Ishikawa (cell line): ENCODE measurements at regions not wholly inside any gene's neighbourhood (a gene's known extent, or its start where the extent isn't known, plus 50 kb on each side); places are given as distances from the start of the nearest gene placed in this dataset.
A peak's percentile ranks its signal among the peaks of the same experiment; 100 is the strongest.

Experiments
- CEBPB ChIP-seq: IDR thresholded peaks from 2 replicates; pipeline ENCODE4 v1.6.1; 2012
- CREB1 ChIP-seq: IDR thresholded peaks from 2 replicates; pipeline ENCODE4 v1.6.1; 2012; ENCODE audit warnings: low read depth
- EGR1 ChIP-seq: IDR thresholded peaks from 2 replicates; pipeline ENCODE4 v1.6.1; 2012
- EP300 ChIP-seq: IDR thresholded peaks from 2 replicates; pipeline ENCODE4 v1.6.1; 2012; ENCODE audit warnings: borderline replicate concordance
- FOXM1 ChIP-seq: IDR thresholded peaks from 2 replicates; pipeline ENCODE4 v1.6.1; 2012; ENCODE audit warnings: low read depth, borderline replicate concordance
- MAX ChIP-seq: IDR thresholded peaks from 2 replicates; pipeline ENCODE4 v1.6.1; 2012
- NFIC ChIP-seq: IDR thresholded peaks from 2 replicates; pipeline ENCODE4 v1.6.1; 2012
- RAD21 ChIP-seq: IDR thresholded peaks from 2 replicates; pipeline ENCODE4 v1.6.1; 2012; ENCODE audit warnings: low read depth
- TAF1 ChIP-seq: IDR thresholded peaks from 2 replicates; pipeline ENCODE4 v1.6.1; 2012; ENCODE audit warnings: low read depth, mild to moderate bottlenecking
- TCF12 ChIP-seq: IDR thresholded peaks from 2 replicates; pipeline ENCODE4 v1.6.1; 2012; ENCODE audit warnings: low read depth
- TEAD4 ChIP-seq: IDR thresholded peaks from 2 replicates; pipeline ENCODE4 v1.6.1; 2012
- USF1 ChIP-seq: IDR thresholded peaks from 2 replicates; pipeline ENCODE4 v1.6.1; 2012
- YY1 ChIP-seq: IDR thresholded peaks from 2 replicates; pipeline ENCODE4 v1.6.1; 2012; ENCODE audit warnings: low read depth
- ZBTB7A ChIP-seq: IDR thresholded peaks from 2 replicates; pipeline ENCODE4 v1.6.1; 2012; ENCODE audit warnings: low read depth
- TF ChIP-seq, protein P1 (sequence below): IDR thresholded peaks from 2 replicates; pipeline ENCODE4 v1.6.1; 2012; ENCODE audit warnings: low read depth, mild to moderate bottlenecking

DNA sequence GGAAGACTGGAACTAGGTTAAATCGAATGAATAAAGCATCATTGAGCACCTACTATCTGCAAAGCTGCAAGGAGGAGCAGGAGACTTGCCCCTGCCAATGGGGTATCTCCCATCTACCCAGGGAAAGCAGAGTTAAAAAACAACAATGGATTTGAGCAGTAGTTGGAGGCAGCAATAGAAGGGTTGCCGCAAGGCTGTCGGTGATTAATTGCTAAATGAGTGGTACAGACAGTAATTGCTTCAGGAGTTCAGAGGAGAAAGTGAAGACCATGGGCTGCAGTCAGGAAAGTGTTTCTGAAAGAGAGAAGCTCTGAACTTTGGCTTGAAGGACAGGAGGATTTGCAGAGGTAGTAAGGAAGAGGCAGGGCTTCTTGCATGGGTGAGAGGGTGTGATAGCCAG lies 152.9 kb downstream of the ACTL8 start:
- no peak for TF ChIP-seq MAX

DNA sequence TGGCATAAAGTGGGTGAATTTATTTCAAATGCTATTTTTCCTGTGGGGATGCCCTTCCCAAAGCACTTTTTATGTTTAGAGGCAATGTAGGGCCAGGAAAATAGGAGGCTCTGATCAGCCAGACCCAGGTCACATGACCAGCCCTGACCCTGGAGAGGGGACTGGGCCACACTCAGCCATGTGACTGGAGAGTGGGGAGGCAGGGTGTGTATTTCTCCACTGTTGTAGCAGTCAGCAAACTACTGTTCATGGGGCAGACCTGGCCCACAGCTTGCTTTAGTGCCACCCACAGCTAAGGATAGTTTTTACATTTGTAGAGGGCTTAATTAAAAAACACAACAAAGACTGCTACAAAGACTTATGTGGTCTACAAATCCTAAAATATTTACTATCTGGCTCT lies 153.8 kb downstream of the ACTL8 start:
- TF ChIP-seq TCF12 (no peak), USF1 (no peak), YY1 (no peak), ZBTB7A (no peak), NFIC (no peak), TAF1 (no peak), EP300 (no peak), FOXM1 (no peak)
- TF ChIP-seq, protein P1, sequence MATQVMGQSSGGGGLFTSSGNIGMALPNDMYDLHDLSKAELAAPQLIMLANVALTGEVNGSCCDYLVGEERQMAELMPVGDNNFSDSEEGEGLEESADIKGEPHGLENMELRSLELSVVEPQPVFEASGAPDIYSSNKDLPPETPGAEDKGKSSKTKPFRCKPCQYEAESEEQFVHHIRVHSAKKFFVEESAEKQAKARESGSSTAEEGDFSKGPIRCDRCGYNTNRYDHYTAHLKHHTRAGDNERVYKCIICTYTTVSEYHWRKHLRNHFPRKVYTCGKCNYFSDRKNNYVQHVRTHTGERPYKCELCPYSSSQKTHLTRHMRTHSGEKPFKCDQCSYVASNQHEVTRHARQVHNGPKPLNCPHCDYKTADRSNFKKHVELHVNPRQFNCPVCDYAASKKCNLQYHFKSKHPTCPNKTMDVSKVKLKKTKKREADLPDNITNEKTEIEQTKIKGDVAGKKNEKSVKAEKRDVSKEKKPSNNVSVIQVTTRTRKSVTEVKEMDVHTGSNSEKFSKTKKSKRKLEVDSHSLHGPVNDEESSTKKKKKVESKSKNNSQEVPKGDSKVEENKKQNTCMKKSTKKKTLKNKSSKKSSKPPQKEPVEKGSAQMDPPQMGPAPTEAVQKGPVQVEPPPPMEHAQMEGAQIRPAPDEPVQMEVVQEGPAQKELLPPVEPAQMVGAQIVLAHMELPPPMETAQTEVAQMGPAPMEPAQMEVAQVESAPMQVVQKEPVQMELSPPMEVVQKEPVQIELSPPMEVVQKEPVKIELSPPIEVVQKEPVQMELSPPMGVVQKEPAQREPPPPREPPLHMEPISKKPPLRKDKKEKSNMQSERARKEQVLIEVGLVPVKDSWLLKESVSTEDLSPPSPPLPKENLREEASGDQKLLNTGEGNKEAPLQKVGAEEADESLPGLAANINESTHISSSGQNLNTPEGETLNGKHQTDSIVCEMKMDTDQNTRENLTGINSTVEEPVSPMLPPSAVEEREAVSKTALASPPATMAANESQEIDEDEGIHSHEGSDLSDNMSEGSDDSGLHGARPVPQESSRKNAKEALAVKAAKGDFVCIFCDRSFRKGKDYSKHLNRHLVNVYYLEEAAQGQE: no peak

DNA sequence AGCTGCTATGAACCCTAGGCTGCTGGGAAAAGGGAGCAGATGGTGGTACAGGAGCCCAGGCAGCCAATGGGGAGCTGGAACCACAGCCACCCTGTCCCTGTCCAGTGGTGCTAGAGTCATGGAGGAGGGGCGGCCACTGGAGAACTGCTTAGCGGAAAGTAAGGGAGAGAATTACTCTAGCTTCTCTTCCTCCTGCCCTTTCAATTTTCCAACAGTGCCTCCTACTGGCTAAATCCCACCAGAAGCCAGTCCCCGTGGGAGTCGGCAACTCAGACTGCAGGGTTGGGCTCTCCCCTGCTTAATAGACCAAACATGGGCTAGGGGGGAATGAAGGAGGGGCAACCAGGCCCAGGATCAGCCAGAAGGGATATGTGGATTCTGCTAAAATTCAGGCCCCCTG lies 154.5 kb downstream of the ACTL8 start:
- TF ChIP-seq RAD21 (0 out of 2 replicates have a peak, but pooled peaks have one; percentile 7), FOXM1 (no peak), ZBTB7A (no peak), TCF12 (no peak)

- TF ChIP-seq CREB1: no peak
- no peak for TF ChIP-seq YY1
- no peak for TF ChIP-seq TAF1
- TF ChIP-seq TCF12: no peak
- TF ChIP-seq, protein P1: no peak
- no peak for TF ChIP-seq NFIC
- no peak for TF ChIP-seq ZBTB7A
- TF ChIP-seq RAD21: no peak
- no peak for TF ChIP-seq TEAD4
- TF ChIP-seq EGR1: no peak
- TF ChIP-seq CEBPB: no peak
- no peak for TF ChIP-seq EP300
- TF ChIP-seq USF1: no peak
- TF ChIP-seq MAX: no peak
- TF ChIP-seq FOXM1: no peak
These were observed 156.7 kb downstream of the ACTL8 start for GRCh38 chr1:17911791-17912190.

- TF ChIP-seq YY1 (no peak), EP300 (no peak), FOXM1 (no peak), NFIC (no peak), TAF1 (no peak), ZBTB7A (no peak), CEBPB (no peak), MAX (no peak), RAD21 (no peak), USF1 (no peak), CREB1 (no peak), TCF12 (no peak), EGR1 (no peak), TEAD4 (no peak)
- TF ChIP-seq, protein P1: no peak
These were observed 157.4 kb downstream of the ACTL8 start for GRCh38 chr1:17912491-17912890.
